IMR-90 (cell line): ENCODE measurements at regions not wholly inside any gene's neighbourhood (a gene's known extent, or its start where the extent isn't known, plus 50 kb on each side); places are given as distances from the start of the nearest gene placed in this dataset.

Experiments
- ATAC-seq: fragments of 200-7000 bp; cut with Tn5 transposase; 2 replicates; pipeline ENCODE4 v1.9.1; 2020; ENCODE audit warnings: low read depth, mild to moderate bottlenecking, moderate library complexity
- BruUV-seq: library from RNA; stranded (reverse); fragments of 400-500 nt; replicated peaks from 2 replicates; lab custom pipeline; 2021; lab: Mats Ljungman, UMichigan
- CTCF ChIA-PET: fragments of 300-600 bp; formaldehyde crosslinking; extraction: SDS; loops from one replicate; lab custom pipeline; 2021; ENCODE audit warnings: antibody characterized with exemption; lab: Yijun Ruan, JAX
- POLR2A ChIA-PET: fragments of 300-600 bp; sonication (Branson Sonifier 250); formaldehyde crosslinking; loops from one replicate; lab custom pipeline; 2022; ENCODE audit warnings: antibody characterized with exemption; ENCODE audit not compliant: unreplicated experiment; lab: Charles Lee
- DNase-seq: peaks from one replicate; pipeline ENCODE4 v3.0.0; 2013
- H2AFZ ChIP-seq: replicated peaks from 2 replicates; pipeline ENCODE3; 2013; ENCODE audit warnings: low read length, mild to moderate bottlenecking; ENCODE audit not compliant: poor library complexity
- H2AK5ac ChIP-seq: 2 replicates; pipeline ENCODE4 v1.6.1; 2013; ENCODE audit warnings: low read depth, low read length, inconsistent platforms
- H2AK9ac ChIP-seq: replicated peaks from 2 replicates; pipeline ENCODE3; 2013; ENCODE audit warnings: mild to moderate bottlenecking, low read depth, low read length, moderate library complexity; ENCODE audit not compliant: poor library complexity
- H2BK120ac ChIP-seq: 2 replicates; pipeline ENCODE4 v1.6.1; 2013; ENCODE audit warnings: low read depth, low read length, inconsistent platforms
- H2BK15ac ChIP-seq: 3 replicates; pipeline ENCODE4 v1.6.1; 2013; ENCODE audit warnings: low read depth, low read length, inconsistent platforms
- H2BK20ac ChIP-seq: 2 replicates; pipeline ENCODE4 v1.6.1; 2013; ENCODE audit warnings: low read depth, mild to moderate bottlenecking, inconsistent platforms, low read length, moderate library complexity
- H2BK5ac ChIP-seq: 2 replicates; pipeline ENCODE4 v1.6.1; 2013; ENCODE audit warnings: mild to moderate bottlenecking, low read depth, low read length, inconsistent platforms; ENCODE audit not compliant: poor library complexity, severe bottlenecking
- H3K14ac ChIP-seq: replicated peaks from 2 replicates; pipeline ENCODE4 v1.6.1; 2013; ENCODE audit warnings: low read depth, low read length, inconsistent platforms
- H3K18ac ChIP-seq: 2 replicates; pipeline ENCODE4 v1.6.1; 2013; ENCODE audit warnings: low read depth, low read length, control low read depth
- H3K23ac ChIP-seq: 2 replicates; pipeline ENCODE4 v1.6.1; 2013; ENCODE audit warnings: low read depth, low read length, inconsistent platforms
- H3K27ac ChIP-seq: 2 replicates; pipeline ENCODE4 v1.5.1; 2013; ENCODE audit warnings: mild to moderate bottlenecking, control low read depth, low read length; ENCODE audit not compliant: insufficient read depth
- H3K27me3 ChIP-seq: 2 replicates; pipeline ENCODE4 v1.6.1; 2013; ENCODE audit warnings: low read length; ENCODE audit not compliant: control insufficient read depth, insufficient read depth
- H3K36me3 ChIP-seq: 2 replicates; pipeline ENCODE4 v1.6.1; 2013; ENCODE audit warnings: low read length, mixed read lengths; ENCODE audit not compliant: control insufficient read depth, insufficient read depth
- H3K4ac ChIP-seq: 2 replicates; pipeline ENCODE4 v1.6.1; 2013; ENCODE audit warnings: low read depth, low read length, inconsistent platforms
- H3K4me1 ChIP-seq: 2 replicates; pipeline ENCODE4 v1.6.1; 2013; ENCODE audit warnings: low read length, mixed read lengths; ENCODE audit not compliant: control insufficient read depth, insufficient read depth
- H3K4me2 ChIP-seq: 2 replicates; pipeline ENCODE4 v1.6.1; 2013; ENCODE audit warnings: low read depth, mild to moderate bottlenecking, control low read depth, low read length, moderate library complexity
- H3K4me3 ChIP-seq: 2 replicates; pipeline ENCODE4 v1.5.1; 2013; ENCODE audit warnings: low read depth, mild to moderate bottlenecking, control low read depth, low read length, moderate library complexity; ENCODE audit not compliant: insufficient read depth
- H3K56ac ChIP-seq: 2 replicates; pipeline ENCODE4 v1.6.1; 2013; ENCODE audit warnings: low read length, inconsistent platforms; ENCODE audit not compliant: insufficient read depth; ENCODE audit errors: extremely low read depth
- H3K79me1 ChIP-seq, 2 experiments: 2 replicates each; pipeline ENCODE4 v1.6.1; 2013; ENCODE audit warnings: low read length in 2 of 2, inconsistent platforms in 1 of 2, low read depth in 1 of 2
- H3K9ac ChIP-seq: 2 replicates; pipeline ENCODE4 v1.6.1; 2013; ENCODE audit warnings: low read depth, low read length, control low read depth
- H3K9me1 ChIP-seq: 2 replicates; pipeline ENCODE4 v1.6.1; 2013; ENCODE audit warnings: low read length, inconsistent platforms; ENCODE audit not compliant: insufficient read depth
- H3K9me3 ChIP-seq: 2 replicates; pipeline ENCODE4 v1.6.1; 2013; ENCODE audit warnings: low read length; ENCODE audit not compliant: control insufficient read depth, insufficient read depth
- H4K20me1 ChIP-seq: 2 replicates; pipeline ENCODE4 v1.6.1; 2013; ENCODE audit warnings: low read length, inconsistent platforms; ENCODE audit not compliant: insufficient read depth
- H4K5ac ChIP-seq: 2 replicates; pipeline ENCODE4 v1.6.1; 2013; ENCODE audit warnings: mild to moderate bottlenecking, low read depth, low read length, control low read depth
- H4K8ac ChIP-seq, 2 experiments: 2 replicates each; pipeline ENCODE4 v1.6.1; 2013; ENCODE audit warnings: low read depth in 2 of 2, low read length in 2 of 2, control low read depth in 1 of 2, inconsistent platforms in 1 of 2
- H4K91ac ChIP-seq: 2 replicates; pipeline ENCODE4 v1.6.1; 2013; ENCODE audit warnings: low read depth, low read length, inconsistent platforms; ENCODE audit not compliant: insufficient read depth
- BHLHE40 ChIP-seq: fragments of 150-350 bp; IDR thresholded peaks from 2 replicates; pipeline ENCODE4 v1.6.1; 2016; ENCODE audit warnings: mild to moderate bottlenecking, low read depth, low read length
- CEBPB ChIP-seq: IDR thresholded peaks from 2 replicates; pipeline ENCODE4 v1.6.1; 2012; ENCODE audit warnings: low read depth, low read length, improper control_type of control experiment
- CHD1 ChIP-seq: IDR thresholded peaks from 2 replicates; pipeline ENCODE4 v1.6.1; 2012; ENCODE audit warnings: low read depth, low read length, improper control_type of control experiment
- ELK1 ChIP-seq: fragments of 150-350 bp; IDR thresholded peaks from 2 replicates; pipeline ENCODE4 v1.6.1; 2016; ENCODE audit warnings: low read depth, mild to moderate bottlenecking, low read length, moderate library complexity, borderline replicate concordance
- FOS ChIP-seq: fragments of 150-350 bp; IDR thresholded peaks from 2 replicates; pipeline ENCODE4 v1.6.1; 2016; ENCODE audit warnings: low read depth, low read length
- MAFK ChIP-seq: IDR thresholded peaks from 2 replicates; pipeline ENCODE4 v1.6.1; 2012; ENCODE audit warnings: low read depth, low read length, improper control_type of control experiment
- MAZ ChIP-seq: IDR thresholded peaks from 2 replicates; pipeline ENCODE4 v1.6.1; 2012; ENCODE audit warnings: low read depth, mild to moderate bottlenecking, low read length, improper control_type of control experiment, moderate library complexity, borderline replicate concordance
- MXI1 ChIP-seq: IDR thresholded peaks from 2 replicates; pipeline ENCODE4 v1.6.1; 2012; ENCODE audit warnings: low read depth, mild to moderate bottlenecking, low read length, moderate library complexity, borderline replicate concordance
- NFE2L2 ChIP-seq: fragments of 150-350 bp; IDR thresholded peaks from 2 replicates; pipeline ENCODE4 v1.6.1; 2016; ENCODE audit warnings: low read depth, mild to moderate bottlenecking, low read length
- POLR2A ChIP-seq: IDR thresholded peaks from 2 replicates; pipeline ENCODE4 v1.6.1; 2012; ENCODE audit warnings: mild to moderate bottlenecking, low read depth, low read length
- RCOR1 ChIP-seq: IDR thresholded peaks from 2 replicates; pipeline ENCODE4 v1.6.1; 2012; ENCODE audit warnings: mild to moderate bottlenecking, low read length, improper control_type of control experiment; ENCODE audit not compliant: insufficient replicate concordance
- RFX5 ChIP-seq: IDR thresholded peaks from 2 replicates; pipeline ENCODE4 v1.8.0; 2012; ENCODE audit warnings: low read depth, mild to moderate bottlenecking, low read length, moderate library complexity
- SMC3 ChIP-seq: fragments of 150-350 bp; IDR thresholded peaks from 2 replicates; pipeline ENCODE4 v1.6.1; 2016; ENCODE audit warnings: low read depth, mild to moderate bottlenecking, antibody characterized with exemption, low read length, moderate library complexity
- WGBS, 2 experiments: methylation state at CpG; one replicate each; pipeline versions ENCODE4 v1.1.5 to v1.1.7; 2013; ENCODE audit warnings: missing lambda C conversion rate in 2 of 2; ENCODE audit not compliant: insufficient read length in 1 of 2; ENCODE audit errors: extremely low coverage in 2 of 2; 5-methylcytosine and 5-hydroxymethylcytosine counted together
- dilution Hi-C: fragments of 300-500 bp; cut with HindIII; formaldehyde crosslinking; loops from one replicate; pipeline ENCODE4 v1.14.3; 2018; ENCODE audit warnings: low sequenced_read_pairs; ENCODE audit not compliant: unreplicated experiment
- in situ Hi-C: fragments of 300-500 bp; cut with MboI; formaldehyde crosslinking; loops from 3 replicates; pipeline ENCODE4 v1.14.3; 2019; ENCODE audit warnings: low sequenced_read_pairs, inconsistent platforms, mixed read lengths
- intact Hi-C: fragments of 100-400 bp; cut with micrococcal nuclease; formaldehyde crosslinking; loops from 2 replicates; pipeline ENCODE4 v1.10.0; 2022

GRCh38 chr3:28835249-28835648 lies 445.6 kb upstream of the RBMS3 start:
- Histone ChIP-seq H3K4ac (no peak overlapping the region), H4K20me1 (no peaks in the 10 kb centered on the region), H3K27me3 (peaks cover 15% of the 10 kb centered on the region), H3K27ac (no peak overlapping the region), H3K36me3 (no peaks in the 10 kb centered on the region), H3K4me1 (no peaks in the 10 kb centered on the region), H2AK5ac (no peak overlapping the region), H3K9me1 (no peaks in the 10 kb centered on the region), H3K14ac (no peak overlapping the region), H4K91ac (no peak overlapping the region), H3K23ac (no peak overlapping the region), H3K4me3 (no peak overlapping the region), H2BK5ac (no peak overlapping the region), H3K56ac (no peak overlapping the region), H2BK120ac (no peak overlapping the region), H4K8ac (no peak overlapping the region), H2AK9ac (no peak overlapping the region), H3K9me3 (no peaks in the 10 kb centered on the region), H3K9ac (no peak overlapping the region), H3K4me2 (no peak overlapping the region), H4K5ac (no peak overlapping the region), H2AFZ (no peak overlapping the region), H3K18ac (no peak overlapping the region), H2BK15ac (no peak overlapping the region), H2BK20ac (no peak overlapping the region), H3K79me1 (no peaks in the 10 kb centered on the region)
- intact Hi-C loops, result no loop called here
- CTCF ChIA-PET, result no interaction called here
- DNase-seq, result no peak
- no peak for ATAC-seq
- no TSS peak for BruUV-seq
- WGBS, 2 experiments, result no CpG with 5 or more reads among the region's 2 CpGs
- dilution Hi-C loops, result no loop called here
- in situ Hi-C loops, result no loop called here
- TF ChIP-seq RCOR1, result no peak
- TF ChIP-seq BHLHE40, result no peak
- no peak for TF ChIP-seq MAZ
- TF ChIP-seq CEBPB, result no peak
- no peak for TF ChIP-seq SMC3
- TF ChIP-seq MXI1, result no peak
- no peak for TF ChIP-seq POLR2A
- TF ChIP-seq CHD1, result no peak
- no peak for TF ChIP-seq RFX5
- no peak for TF ChIP-seq MAFK
- no peak for TF ChIP-seq ELK1
- TF ChIP-seq NFE2L2, result no peak
- TF ChIP-seq FOS, result no peak
- POLR2A ChIA-PET, result no interaction called here
